Panc1 (cell line): ENCODE measurements at regions not wholly inside any gene's neighbourhood (a gene's known extent, or its start where the extent isn't known, plus 50 kb on each side); places are given as distances from the start of the nearest gene placed in this dataset.

ENCODE experiments used
- ATAC-seq: fragments of 200-7000 bp; cut with Tn5 transposase; 2 replicates; pipeline ENCODE4 v1.9.1; 2020; ENCODE audit warnings: mild to moderate bottlenecking, moderate library complexity
- BruUV-seq: library from RNA; stranded (reverse); fragments of 400-500 nt; replicated peaks from 2 replicates; lab custom pipeline; 2021; lab: Mats Ljungman, UMichigan
- CTCF ChIA-PET: fragments of 300-600 bp; sonication (Branson Sonifier 250); formaldehyde crosslinking; loops from one replicate; lab custom pipeline; 2022; ENCODE audit warnings: antibody characterized with exemption; lab: Charles Lee
- POLR2A ChIA-PET: fragments of 300-600 bp; sonication (Branson Sonifier 250); formaldehyde crosslinking; loops from one replicate; lab custom pipeline; 2022; ENCODE audit warnings: antibody characterized with exemption; lab: Charles Lee
- DNase-seq: peaks from one replicate; pipeline ENCODE4 v3.0.0-alpha.2; 2010; ENCODE audit warnings: low read depth, low spot score
- H3K27ac ChIP-seq: 2 replicates; pipeline ENCODE4 v1.5.1; 2011; ENCODE audit warnings: mild to moderate bottlenecking, low read length, inconsistent platforms
- H3K27me3 ChIP-seq: fragments of 200-500 bp; sonication (Bioruptor generic); 2 replicates; pipeline ENCODE4 v1.6.0; 2014; ENCODE audit warnings: low read length, inconsistent platforms; ENCODE audit not compliant: control insufficient read depth, insufficient read depth
- H3K36me3 ChIP-seq: fragments of 200-500 bp; sonication (Bioruptor generic); 2 replicates; pipeline ENCODE4 v1.5.1; 2014; ENCODE audit warnings: inconsistent platforms, mild to moderate bottlenecking, low read length, moderate library complexity; ENCODE audit not compliant: control insufficient read depth, insufficient read depth
- H3K4me1 ChIP-seq: 2 replicates; pipeline ENCODE4 v1.5.1; 2011; ENCODE audit warnings: inconsistent platforms, mild to moderate bottlenecking, low read length, moderate library complexity; ENCODE audit not compliant: control insufficient read depth, insufficient read depth
- H3K4me3 ChIP-seq, 2 experiments: 2 replicates each; pipeline ENCODE4 v1.5.1; 2011 to 2012; ENCODE audit warnings: low read depth in 2 of 2, low read length in 2 of 2, mild to moderate bottlenecking in 2 of 2, inconsistent platforms in 1 of 2, moderate library complexity in 1 of 2
- H3K9me3 ChIP-seq: fragments of 200-500 bp; sonication (Bioruptor generic); 2 replicates; pipeline ENCODE4 v1.5.1; 2014; ENCODE audit warnings: low read depth, mild to moderate bottlenecking, inconsistent platforms, low read length, moderate library complexity; ENCODE audit not compliant: control insufficient read depth, insufficient read depth
- POLR2AphosphoS5 ChIP-seq: IDR thresholded peaks from 2 replicates; pipeline ENCODE4 v1.6.1; 2012; ENCODE audit warnings: mild to moderate bottlenecking, low read depth, low read length, moderate library complexity
- SIN3A ChIP-seq: IDR thresholded peaks from 2 replicates; pipeline ENCODE4 v1.6.1; 2012; ENCODE audit warnings: low read depth, mild to moderate bottlenecking, low read length, moderate library complexity, borderline replicate concordance; ENCODE audit not compliant: insufficient read depth
- TCF7L2 ChIP-seq: IDR thresholded peaks from 2 replicates; pipeline ENCODE4 v1.6.1; 2011; ENCODE audit warnings: mild to moderate bottlenecking, low read depth, low read length, inconsistent platforms
- in situ Hi-C: cut with HindIII; loops from 2 replicates; pipeline ENCODE4 v1.10.0; 2016; ENCODE audit warnings: low sequenced_read_pairs, low pct_unique_long_range_greater_than_20kb
- intact Hi-C: fragments of 100-400 bp; cut with micrococcal nuclease; formaldehyde crosslinking; loops from one replicate; pipeline ENCODE4 v1.10.0; 2022; ENCODE audit not compliant: unreplicated experiment
- TF ChIP-seq, protein P1 (sequence below): fragments of 450-650 bp; IDR thresholded peaks from 2 replicates; pipeline ENCODE4 v1.5.1; 2017; ENCODE audit warnings: mild to moderate bottlenecking
- TF ChIP-seq, protein P2 (sequence below), 2 experiments: IDR thresholded peaks; 2 replicates each; pipeline ENCODE4 v1.6.1; 2011 to 2012; ENCODE audit warnings: low read depth in 2 of 2, control low read depth in 1 of 2, low read length in 1 of 2, mild to moderate bottlenecking in 1 of 2, moderate library complexity in 1 of 2; ENCODE audit not compliant: insufficient read depth in 1 of 2

DNA sequence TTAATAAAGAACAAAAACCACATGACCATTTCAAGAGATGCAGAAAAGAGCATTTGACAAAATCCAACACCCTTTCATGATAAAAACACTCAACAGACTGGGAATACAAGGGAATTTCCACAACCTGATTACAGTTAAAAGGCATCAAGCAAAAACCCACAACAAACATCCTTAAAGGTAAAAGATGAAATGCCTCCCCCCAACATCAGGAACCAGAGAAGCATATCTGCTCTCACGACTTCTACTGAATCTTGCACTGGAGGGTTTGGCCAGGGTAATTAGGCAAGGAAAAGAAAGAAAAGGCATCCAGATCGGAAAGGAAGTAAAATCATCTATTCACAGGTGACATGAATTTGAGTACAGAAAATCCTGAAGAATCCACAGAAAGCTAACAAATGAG lies 59.5 kb upstream of the SFMBT2 start:
- TF ChIP-seq, protein P1, sequence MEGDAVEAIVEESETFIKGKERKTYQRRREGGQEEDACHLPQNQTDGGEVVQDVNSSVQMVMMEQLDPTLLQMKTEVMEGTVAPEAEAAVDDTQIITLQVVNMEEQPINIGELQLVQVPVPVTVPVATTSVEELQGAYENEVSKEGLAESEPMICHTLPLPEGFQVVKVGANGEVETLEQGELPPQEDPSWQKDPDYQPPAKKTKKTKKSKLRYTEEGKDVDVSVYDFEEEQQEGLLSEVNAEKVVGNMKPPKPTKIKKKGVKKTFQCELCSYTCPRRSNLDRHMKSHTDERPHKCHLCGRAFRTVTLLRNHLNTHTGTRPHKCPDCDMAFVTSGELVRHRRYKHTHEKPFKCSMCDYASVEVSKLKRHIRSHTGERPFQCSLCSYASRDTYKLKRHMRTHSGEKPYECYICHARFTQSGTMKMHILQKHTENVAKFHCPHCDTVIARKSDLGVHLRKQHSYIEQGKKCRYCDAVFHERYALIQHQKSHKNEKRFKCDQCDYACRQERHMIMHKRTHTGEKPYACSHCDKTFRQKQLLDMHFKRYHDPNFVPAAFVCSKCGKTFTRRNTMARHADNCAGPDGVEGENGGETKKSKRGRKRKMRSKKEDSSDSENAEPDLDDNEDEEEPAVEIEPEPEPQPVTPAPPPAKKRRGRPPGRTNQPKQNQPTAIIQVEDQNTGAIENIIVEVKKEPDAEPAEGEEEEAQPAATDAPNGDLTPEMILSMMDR = no peak
- TF ChIP-seq TCF7L2 (no peak), POLR2AphosphoS5 (no peak), SIN3A (no peak)
- TF ChIP-seq, protein P2, sequence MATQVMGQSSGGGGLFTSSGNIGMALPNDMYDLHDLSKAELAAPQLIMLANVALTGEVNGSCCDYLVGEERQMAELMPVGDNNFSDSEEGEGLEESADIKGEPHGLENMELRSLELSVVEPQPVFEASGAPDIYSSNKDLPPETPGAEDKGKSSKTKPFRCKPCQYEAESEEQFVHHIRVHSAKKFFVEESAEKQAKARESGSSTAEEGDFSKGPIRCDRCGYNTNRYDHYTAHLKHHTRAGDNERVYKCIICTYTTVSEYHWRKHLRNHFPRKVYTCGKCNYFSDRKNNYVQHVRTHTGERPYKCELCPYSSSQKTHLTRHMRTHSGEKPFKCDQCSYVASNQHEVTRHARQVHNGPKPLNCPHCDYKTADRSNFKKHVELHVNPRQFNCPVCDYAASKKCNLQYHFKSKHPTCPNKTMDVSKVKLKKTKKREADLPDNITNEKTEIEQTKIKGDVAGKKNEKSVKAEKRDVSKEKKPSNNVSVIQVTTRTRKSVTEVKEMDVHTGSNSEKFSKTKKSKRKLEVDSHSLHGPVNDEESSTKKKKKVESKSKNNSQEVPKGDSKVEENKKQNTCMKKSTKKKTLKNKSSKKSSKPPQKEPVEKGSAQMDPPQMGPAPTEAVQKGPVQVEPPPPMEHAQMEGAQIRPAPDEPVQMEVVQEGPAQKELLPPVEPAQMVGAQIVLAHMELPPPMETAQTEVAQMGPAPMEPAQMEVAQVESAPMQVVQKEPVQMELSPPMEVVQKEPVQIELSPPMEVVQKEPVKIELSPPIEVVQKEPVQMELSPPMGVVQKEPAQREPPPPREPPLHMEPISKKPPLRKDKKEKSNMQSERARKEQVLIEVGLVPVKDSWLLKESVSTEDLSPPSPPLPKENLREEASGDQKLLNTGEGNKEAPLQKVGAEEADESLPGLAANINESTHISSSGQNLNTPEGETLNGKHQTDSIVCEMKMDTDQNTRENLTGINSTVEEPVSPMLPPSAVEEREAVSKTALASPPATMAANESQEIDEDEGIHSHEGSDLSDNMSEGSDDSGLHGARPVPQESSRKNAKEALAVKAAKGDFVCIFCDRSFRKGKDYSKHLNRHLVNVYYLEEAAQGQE (IDR thresholded peaks at IDR 0.05; ENCODE audit: insufficient read depth in 1 of 2, low read depth in 2 of 2, low read length in 1 of 2) = no peak
- Histone ChIP-seq H3K4me1 (no peaks in the 10 kb centered on the region), H3K4me3 (no peak overlapping the region), H3K27me3 (peaks cover 3% of the 10 kb centered on the region; the same call in 1 of the 2 replicates), H3K9me3 (no peaks in the 10 kb centered on the region), H3K27ac (no peak overlapping the region), H3K36me3 (no peaks in the 10 kb centered on the region)
- no peak for ATAC-seq
- in situ Hi-C loops (no loop called here), intact Hi-C loops (no loop called here)
- ChIA-PET POLR2A (no interaction called here), CTCF (no interaction called here)
- no peak for DNase-seq
- BruUV-seq = no TSS peak

- ChIA-PET CTCF (no interaction called here), POLR2A (no interaction called here)
- Histone ChIP-seq H3K9me3 (no peaks in the 10 kb centered on the region), H3K36me3 (no peaks in the 10 kb centered on the region), H3K27me3 (peaks cover 3% of the 10 kb centered on the region; the same call in 1 of the 2 replicates), H3K4me3 (no peak overlapping the region), H3K4me1 (no peaks in the 10 kb centered on the region), H3K27ac (no peak overlapping the region)
- DNase-seq (no peak), ATAC-seq (no peak)
- intact Hi-C loops (no loop called here), in situ Hi-C loops (no loop called here)
- TF ChIP-seq SIN3A (no peak), TCF7L2 (no peak), POLR2AphosphoS5 (no peak)
- TF ChIP-seq, protein P1 = no peak
- TF ChIP-seq, protein P2 (IDR thresholded peaks at IDR 0.05; ENCODE audit: insufficient read depth in 1 of 2, low read depth in 2 of 2, low read length in 1 of 2) = no peak
- BruUV-seq = no TSS peak
Measured at GRCh38 chr10:7467031-7467667, 56.3 kb upstream of the SFMBT2 start.
